ENCODE measurements at regions not wholly inside any gene's neighbourhood (a gene's known extent, or its start where the extent isn't known, plus 50 kb on each side); places are given as distances from the start of the nearest gene placed in this dataset.

- Histone ChIP-seq H3K4me3 (no peak overlapping the region), H3K27ac (no peak overlapping the region), H3K4me1 (no peaks in the 10 kb centered on the region), H3K27me3 (no peaks in the 10 kb centered on the region), H3K36me3 (no peaks in the 10 kb centered on the region), H3K9me3 (no peaks in the 10 kb centered on the region)
- no peak for TF ChIP-seq POLR2A (IDR thresholded peaks at IDR 0.05)
- TF ChIP-seq, protein P1, sequence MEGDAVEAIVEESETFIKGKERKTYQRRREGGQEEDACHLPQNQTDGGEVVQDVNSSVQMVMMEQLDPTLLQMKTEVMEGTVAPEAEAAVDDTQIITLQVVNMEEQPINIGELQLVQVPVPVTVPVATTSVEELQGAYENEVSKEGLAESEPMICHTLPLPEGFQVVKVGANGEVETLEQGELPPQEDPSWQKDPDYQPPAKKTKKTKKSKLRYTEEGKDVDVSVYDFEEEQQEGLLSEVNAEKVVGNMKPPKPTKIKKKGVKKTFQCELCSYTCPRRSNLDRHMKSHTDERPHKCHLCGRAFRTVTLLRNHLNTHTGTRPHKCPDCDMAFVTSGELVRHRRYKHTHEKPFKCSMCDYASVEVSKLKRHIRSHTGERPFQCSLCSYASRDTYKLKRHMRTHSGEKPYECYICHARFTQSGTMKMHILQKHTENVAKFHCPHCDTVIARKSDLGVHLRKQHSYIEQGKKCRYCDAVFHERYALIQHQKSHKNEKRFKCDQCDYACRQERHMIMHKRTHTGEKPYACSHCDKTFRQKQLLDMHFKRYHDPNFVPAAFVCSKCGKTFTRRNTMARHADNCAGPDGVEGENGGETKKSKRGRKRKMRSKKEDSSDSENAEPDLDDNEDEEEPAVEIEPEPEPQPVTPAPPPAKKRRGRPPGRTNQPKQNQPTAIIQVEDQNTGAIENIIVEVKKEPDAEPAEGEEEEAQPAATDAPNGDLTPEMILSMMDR (IDR thresholded peaks at IDR 0.05): no peak
- TF ChIP-seq EP300 (IDR thresholded peaks at IDR 0.05): no peak
- no peak for TF ChIP-seq POLR2AphosphoS5 (IDR thresholded peaks at IDR 0.05)
- DNase-seq: no peak
- intact Hi-C loops (cut with DNase I): no loop called here
Observed at GRCh38 chr15:37249249-37249648, 148.9 kb upstream of the MEIS2 start.

- H3K4me1 ChIP-seq: no peaks in the 10 kb centered on the region
- H3K4me3 ChIP-seq: no peak overlapping the region
- no peaks in the 10 kb centered on the region for H3K9me3 ChIP-seq
- H3K36me3 ChIP-seq: no peaks in the 10 kb centered on the region
- no peak overlapping the region for H3K27ac ChIP-seq
- no peak for DNase-seq
- 38 to 82% methylated on average over 3 of the region's 3 CpGs for WGBS, 2 donors
- H3K27me3 ChIP-seq: no peaks in the 10 kb centered on the region
- TF ChIP-seq, protein P1 (IDR thresholded peaks at IDR 0.05): no peak
- TF ChIP-seq POLR2A (IDR thresholded peaks at IDR 0.05): no peak
- intact Hi-C loops (cut with DNase I): no loop called here
Observed at GRCh38 chr15:37252530-37252929, 152.2 kb upstream of the MEIS2 start.

GRCh38 chr15:37253877-37254276 lies 153.5 kb upstream of the MEIS2 start:
- H3K27ac ChIP-seq: no peak overlapping the region
- TF ChIP-seq POLR2AphosphoS5 (IDR thresholded peaks at IDR 0.05): no peak
- no peaks in the 10 kb centered on the region for H3K36me3 ChIP-seq
- no peaks in the 10 kb centered on the region for H3K4me1 ChIP-seq
- H3K9me3 ChIP-seq: no peaks in the 10 kb centered on the region
- intact Hi-C loops (cut with DNase I): no loop called here
- 79% methylated on average over 7 of the region's 7 CpGs for WGBS, 2 donors
- no peaks in the 10 kb centered on the region for H3K27me3 ChIP-seq
- no peak for DNase-seq
- no peak overlapping the region for H3K4me3 ChIP-seq

- TF ChIP-seq EP300 (IDR thresholded peaks at IDR 0.05) (no peak), POLR2AphosphoS5 (IDR thresholded peaks at IDR 0.05) (no peak), POLR2A (IDR thresholded peaks at IDR 0.05) (no peak)
- TF ChIP-seq, protein P1 (IDR thresholded peaks at IDR 0.05): no peak
- Histone ChIP-seq H3K9me3 (no peaks in the 10 kb centered on the region), H3K36me3 (no peaks in the 10 kb centered on the region), H3K4me1 (no peaks in the 10 kb centered on the region), H3K27ac (no peak overlapping the region), H3K4me3 (no peak overlapping the region), H3K27me3 (no peaks in the 10 kb centered on the region)
- intact Hi-C loops (cut with DNase I): no loop called here
- no peak for DNase-seq
Observed at GRCh38 chr15:37260255-37260654, 159.9 kb upstream of the MEIS2 start.

GRCh38 chr15:37261685-37262084 lies 161.3 kb upstream of the MEIS2 start:
- TF ChIP-seq POLR2A (IDR thresholded peaks at IDR 0.05) (no peak), POLR2AphosphoS5 (IDR thresholded peaks at IDR 0.05) (no peak), EP300 (IDR thresholded peaks at IDR 0.05) (no peak)
- TF ChIP-seq, protein P1 (IDR thresholded peaks at IDR 0.05): no peak
- Histone ChIP-seq H3K27ac (no peak overlapping the region), H3K4me3 (no peak overlapping the region), H3K27me3 (no peaks in the 10 kb centered on the region), H3K36me3 (no peaks in the 10 kb centered on the region), H3K4me1 (no peaks in the 10 kb centered on the region), H3K9me3 (no peaks in the 10 kb centered on the region)
- DNase-seq: no peak
- 89% methylated on average over 4 of the region's 4 CpGs for WGBS, 2 donors
- intact Hi-C loops (cut with DNase I): no loop called here
